ENCODE measurements at regions not wholly inside any gene's neighbourhood (a gene's known extent, or its start where the extent isn't known, plus 50 kb on each side); places are given as distances from the start of the nearest gene placed in this dataset.

- Mint-ChIP-seq H3K27ac (no peak overlapping the region), H3K27me3 (ENCODE audit: low read depth, poor library complexity) (no peaks in the 10 kb centered on the region), H3K9me3 (peaks cover 7% of the 10 kb centered on the region), H3K4me3 (no peak overlapping the region), H3K36me3 (ENCODE audit: low read depth) (no peaks in the 10 kb centered on the region), H3K4me1 (no peaks in the 10 kb centered on the region)
- DNase-seq = no peak
- TF ChIP-seq, protein P1, sequence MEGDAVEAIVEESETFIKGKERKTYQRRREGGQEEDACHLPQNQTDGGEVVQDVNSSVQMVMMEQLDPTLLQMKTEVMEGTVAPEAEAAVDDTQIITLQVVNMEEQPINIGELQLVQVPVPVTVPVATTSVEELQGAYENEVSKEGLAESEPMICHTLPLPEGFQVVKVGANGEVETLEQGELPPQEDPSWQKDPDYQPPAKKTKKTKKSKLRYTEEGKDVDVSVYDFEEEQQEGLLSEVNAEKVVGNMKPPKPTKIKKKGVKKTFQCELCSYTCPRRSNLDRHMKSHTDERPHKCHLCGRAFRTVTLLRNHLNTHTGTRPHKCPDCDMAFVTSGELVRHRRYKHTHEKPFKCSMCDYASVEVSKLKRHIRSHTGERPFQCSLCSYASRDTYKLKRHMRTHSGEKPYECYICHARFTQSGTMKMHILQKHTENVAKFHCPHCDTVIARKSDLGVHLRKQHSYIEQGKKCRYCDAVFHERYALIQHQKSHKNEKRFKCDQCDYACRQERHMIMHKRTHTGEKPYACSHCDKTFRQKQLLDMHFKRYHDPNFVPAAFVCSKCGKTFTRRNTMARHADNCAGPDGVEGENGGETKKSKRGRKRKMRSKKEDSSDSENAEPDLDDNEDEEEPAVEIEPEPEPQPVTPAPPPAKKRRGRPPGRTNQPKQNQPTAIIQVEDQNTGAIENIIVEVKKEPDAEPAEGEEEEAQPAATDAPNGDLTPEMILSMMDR (IDR thresholded peaks at IDR 0.05) = no peak
Observed at GRCh38 chrX:108795240-108795639, 58.9 kb upstream of the IRS4 start.
